HepG2 (cell line): ENCODE measurements at regions not wholly inside any gene's neighbourhood (a gene's known extent, or its start where the extent isn't known, plus 50 kb on each side); places are given as distances from the start of the nearest gene placed in this dataset.

ENCODE experiments used
- ATAC-seq: fragments of 200-7000 bp; cut with Tn5 transposase; 3 replicates; pipeline ENCODE4 v1.9.1; 2020; ENCODE audit warnings: mild to moderate bottlenecking, moderate library complexity
- BruUV-seq: library from RNA; stranded (reverse); fragments of 400-500 nt; replicated peaks from 2 replicates; lab custom pipeline; 2021; lab: Mats Ljungman, UMichigan
- CTCF ChIA-PET: fragments of 300-600 bp; formaldehyde crosslinking; extraction: SDS; loops from one replicate; lab custom pipeline; 2021; ENCODE audit warnings: low total read pairs, inconsistent platforms, low intra/inter-chr PET ratio; lab: Yijun Ruan, JAX
- POLR2A ChIA-PET: fragments of 350-600 bp; sonication (Branson Sonifier 250); formaldehyde crosslinking; loops from one replicate; lab custom pipeline; 2020; ENCODE audit warnings: antibody characterized with exemption, inconsistent platforms; lab: Yijun Ruan, JAX
- DNase-seq: peaks from one replicate; pipeline ENCODE4 v3.0.0-alpha.2; 2015; ENCODE audit warnings: low spot score
- FAIRE-seq: peaks from 3 replicates; lab custom pipeline; 2011; peaks lifted over from hg19 to GRCh38; lab: Jason Lieb, UNC
- H2AFZ ChIP-seq: one replicate; pipeline ENCODE4 v1.6.1; 2011; ENCODE audit warnings: low read length, inconsistent platforms
- H3K27ac ChIP-seq: fragments of 300-600 bp; 3 replicates; pipeline ENCODE4 v1.8.0; 2011; ENCODE audit warnings: mixed run types, mild to moderate bottlenecking, mixed read lengths, low read length, inconsistent platforms; ENCODE audit not compliant: insufficient read depth; ENCODE audit errors: extremely low read length
- H3K27me3 ChIP-seq, 2 experiments: fragments of 200-600 bp in 1 of 2; 2 replicates in 1 of 2; 3 replicates in 1 of 2; pipeline versions ENCODE4 v1.6.0 to v1.8.0; 2011; ENCODE audit warnings: low read length in 2 of 2, mild to moderate bottlenecking in 2 of 2, moderate library complexity in 2 of 2, inconsistent platforms in 1 of 2; ENCODE audit not compliant: insufficient read depth in 2 of 2, control insufficient read depth in 1 of 2
- H3K36me3 ChIP-seq, 2 experiments: fragments of 200-600 bp in 1 of 2; replicated peaks in 1 of 2; 2 replicates in 1 of 2; 3 replicates in 1 of 2; pipeline versions ENCODE4 v1.5.1 to v1.8.0; 2011; ENCODE audit warnings: low read length in 2 of 2, inconsistent platforms in 1 of 2; ENCODE audit not compliant: insufficient read depth in 2 of 2, control insufficient read depth in 1 of 2
- H3K4me1 ChIP-seq: 2 replicates; pipeline ENCODE4 v1.5.1; 2012; ENCODE audit warnings: low read length, inconsistent platforms; ENCODE audit not compliant: insufficient read depth
- H3K4me2 ChIP-seq: 2 replicates; pipeline ENCODE4 v1.6.0; 2011; ENCODE audit warnings: low read depth, low read length, inconsistent platforms
- H3K4me3 ChIP-seq, 3 experiments: fragments of 200-600 bp in 1 of 3; sonication (generic), shearing (Covaris generic) in 1 of 3; replicated peaks in 1 of 3; 2 replicates each; pipeline ENCODE4 v1.5.1; 2011 to 2016; ENCODE audit warnings: low read length in 3 of 3, inconsistent platforms in 2 of 3, low read depth in 2 of 3, mild to moderate bottlenecking in 2 of 3, control low read depth in 1 of 3, mixed read lengths in 1 of 3; ENCODE audit not compliant: insufficient read depth in 1 of 3
- H3K79me2 ChIP-seq: one replicate; pipeline ENCODE4 v1.6.1; 2011; ENCODE audit warnings: low read length, inconsistent platforms; ENCODE audit not compliant: insufficient read depth
- H3K9ac ChIP-seq: 2 replicates; pipeline ENCODE4 v1.6.0; 2011; ENCODE audit warnings: mild to moderate bottlenecking, low read depth, low read length, inconsistent platforms; ENCODE audit not compliant: insufficient read depth
- H3K9me3 ChIP-seq: 2 replicates; pipeline ENCODE4 v1.5.1; 2012; ENCODE audit warnings: mild to moderate bottlenecking, low read length
- H4K20me1 ChIP-seq: 2 replicates; pipeline ENCODE4 v1.6.0; 2011; ENCODE audit warnings: inconsistent platforms, mild to moderate bottlenecking, low read length, moderate library complexity; ENCODE audit not compliant: insufficient read depth
- ARHGAP35 ChIP-seq: sonication (generic); formaldehyde crosslinking; IDR thresholded peaks from 2 replicates; pipeline ENCODE4 v1.9.0; 2022; ENCODE audit warnings: mild to moderate bottlenecking, inconsistent platforms, moderate library complexity, missing genetic modification reagents, borderline replicate concordance
- CCDC6 ChIP-seq: sonication (generic); formaldehyde crosslinking; IDR thresholded peaks from 2 replicates; pipeline ENCODE4 v1.8.1; 2022; ENCODE audit warnings: mild to moderate bottlenecking, missing genetic modification reagents, moderate library complexity
- CHD4 ChIP-seq: fragments of 200-600 bp; sonication (generic); IDR thresholded peaks from 2 replicates; pipeline ENCODE4 v1.7.0; 2017; ENCODE audit warnings: mild to moderate bottlenecking, low read length, borderline replicate concordance
- KDM6A ChIP-seq: IDR thresholded peaks from 2 replicates; pipeline ENCODE4 v1.6.1; 2016; ENCODE audit warnings: low read depth
- KLF12 ChIP-seq: sonication (generic); formaldehyde crosslinking; IDR thresholded peaks from 2 replicates; pipeline ENCODE4 v1.4.0; 2020; ENCODE audit warnings: missing genetic modification reagents, borderline replicate concordance
- MAFG ChIP-seq: sonication (generic); formaldehyde crosslinking; IDR thresholded peaks from 2 replicates; pipeline ENCODE4 v1.5.1; 2020; ENCODE audit warnings: mild to moderate bottlenecking, missing genetic modification reagents
- MTA1 ChIP-seq: sonication (generic); formaldehyde crosslinking; IDR thresholded peaks from 2 replicates; pipeline ENCODE4 v1.4.0; 2020; ENCODE audit warnings: missing genetic modification reagents, mild to moderate bottlenecking, borderline replicate concordance
- SIN3B ChIP-seq: fragments of 150-350 bp; IDR thresholded peaks from 2 replicates; pipeline ENCODE4 v1.6.1; 2014; ENCODE audit warnings: low read length
- SRF ChIP-seq: IDR thresholded peaks from 2 replicates; pipeline ENCODE4 v1.6.1; 2011; ENCODE audit warnings: mild to moderate bottlenecking, low read depth, low read length, moderate library complexity
- TFDP1 ChIP-seq: IDR thresholded peaks from 2 replicates; pipeline ENCODE4 v1.6.1; 2016; ENCODE audit warnings: missing compliant biosample characterization, missing genetic modification reagents, borderline replicate concordance
- TRIM22 ChIP-seq: fragments of 450-650 bp; IDR thresholded peaks from 2 replicates; pipeline ENCODE4 v1.6.1; 2017
- ZFX ChIP-seq: sonication (generic); formaldehyde crosslinking; IDR thresholded peaks from 2 replicates; pipeline ENCODE4 v1.4.0; 2020; ENCODE audit warnings: mild to moderate bottlenecking, low read depth, missing genetic modification reagents, moderate library complexity
- ZNF234 ChIP-seq: sonication (generic); formaldehyde crosslinking; conservative IDR thresholded peaks from 2 replicates; pipeline ENCODE4 v1.5.1; 2020; ENCODE audit warnings: mild to moderate bottlenecking, missing genetic modification reagents
- ZNF317 ChIP-seq: sonication (generic); formaldehyde crosslinking; IDR thresholded peaks from 2 replicates; pipeline ENCODE4 v1.5.0; 2020; ENCODE audit warnings: mild to moderate bottlenecking, missing genetic modification reagents
- ZNF816 ChIP-seq: sonication (generic); formaldehyde crosslinking; IDR thresholded peaks from 2 replicates; pipeline ENCODE4 v1.8.0; 2022; ENCODE audit warnings: missing genetic modification reagents, mild to moderate bottlenecking, borderline replicate concordance
- WGBS: methylation state at CpG from one replicate; pipeline ENCODE4 v1.1.6; 2017; ENCODE audit warnings: low lambda C conversion rate; 5-methylcytosine and 5-hydroxymethylcytosine counted together
- in situ Hi-C: cut with HindIII; loops from 2 replicates; pipeline ENCODE4 v1.10.0; 2017; ENCODE audit warnings: low pct_unique_long_range_greater_than_20kb; ENCODE audit not compliant: extremely low pct_ligation_motif_present
- intact Hi-C: fragments of 100-400 bp; cut with micrococcal nuclease; formaldehyde crosslinking; loops from one replicate; pipeline ENCODE4 v1.10.0; 2022; ENCODE audit not compliant: unreplicated experiment
- TF ChIP-seq, protein P1 (sequence below): sonication (generic); formaldehyde crosslinking; IDR thresholded peaks from 2 replicates; pipeline ENCODE4 v1.5.0; 2020; ENCODE audit warnings: mild to moderate bottlenecking, missing genetic modification reagents, moderate library complexity
- TF ChIP-seq, protein P2 (sequence below): sonication (generic); formaldehyde crosslinking; IDR thresholded peaks from 2 replicates; pipeline ENCODE4 v1.5.1; 2020; ENCODE audit warnings: mild to moderate bottlenecking, missing genetic modification reagents, borderline replicate concordance

- no peaks in the 10 kb centered on the region for H3K9me3 ChIP-seq
- H3K79me2 ChIP-seq = no peaks in the 10 kb centered on the region
- H3K4me1 ChIP-seq = no peaks in the 10 kb centered on the region
- H3K4me3 ChIP-seq = no peak overlapping the region
- no TSS peak for BruUV-seq
- ATAC-seq (no peak), FAIRE-seq (no peak), DNase-seq (no peak)
- H3K9ac ChIP-seq = no peak overlapping the region
- ChIA-PET POLR2A (no interaction called here), CTCF (no interaction called here)
- WGBS = 55% methylated on average over 1 of the region's 1 CpG
- in situ Hi-C loops (no loop called here), intact Hi-C loops (no loop called here)
- no peak overlapping the region for H3K4me2 ChIP-seq
- no peak overlapping the region for H3K27ac ChIP-seq
- H3K27me3 ChIP-seq = no peaks in the 10 kb centered on the region
- H3K36me3 ChIP-seq = no peaks in the 10 kb centered on the region
- no peaks in the 10 kb centered on the region for H4K20me1 ChIP-seq
- TF ChIP-seq, protein P1, sequence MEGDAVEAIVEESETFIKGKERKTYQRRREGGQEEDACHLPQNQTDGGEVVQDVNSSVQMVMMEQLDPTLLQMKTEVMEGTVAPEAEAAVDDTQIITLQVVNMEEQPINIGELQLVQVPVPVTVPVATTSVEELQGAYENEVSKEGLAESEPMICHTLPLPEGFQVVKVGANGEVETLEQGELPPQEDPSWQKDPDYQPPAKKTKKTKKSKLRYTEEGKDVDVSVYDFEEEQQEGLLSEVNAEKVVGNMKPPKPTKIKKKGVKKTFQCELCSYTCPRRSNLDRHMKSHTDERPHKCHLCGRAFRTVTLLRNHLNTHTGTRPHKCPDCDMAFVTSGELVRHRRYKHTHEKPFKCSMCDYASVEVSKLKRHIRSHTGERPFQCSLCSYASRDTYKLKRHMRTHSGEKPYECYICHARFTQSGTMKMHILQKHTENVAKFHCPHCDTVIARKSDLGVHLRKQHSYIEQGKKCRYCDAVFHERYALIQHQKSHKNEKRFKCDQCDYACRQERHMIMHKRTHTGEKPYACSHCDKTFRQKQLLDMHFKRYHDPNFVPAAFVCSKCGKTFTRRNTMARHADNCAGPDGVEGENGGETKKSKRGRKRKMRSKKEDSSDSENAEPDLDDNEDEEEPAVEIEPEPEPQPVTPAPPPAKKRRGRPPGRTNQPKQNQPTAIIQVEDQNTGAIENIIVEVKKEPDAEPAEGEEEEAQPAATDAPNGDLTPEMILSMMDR (CRISPR knock-in tag) = no peak
- TF ChIP-seq MTA1 (CRISPR knock-in tag) = no peak
- TF ChIP-seq ARHGAP35 (CRISPR knock-in tag) = no peak
- TF ChIP-seq ZNF234 (CRISPR knock-in tag) = no peak
- TF ChIP-seq TFDP1 (CRISPR knock-in tag) = no peak
- no peak for TF ChIP-seq ZNF317
- no peak for TF ChIP-seq KLF12
- TF ChIP-seq KDM6A (CRISPR knock-in tag) = no peak
- no peak for TF ChIP-seq ZNF816 (CRISPR knock-in tag)
- TF ChIP-seq SRF = no peak
- TF ChIP-seq MAFG = no peak
- no peak for TF ChIP-seq CCDC6 (CRISPR knock-in tag)
- no peak for TF ChIP-seq TRIM22
- TF ChIP-seq CHD4 = no peak
- TF ChIP-seq SIN3B = no peak
- TF ChIP-seq ZFX = no peak
- TF ChIP-seq, protein P2, sequence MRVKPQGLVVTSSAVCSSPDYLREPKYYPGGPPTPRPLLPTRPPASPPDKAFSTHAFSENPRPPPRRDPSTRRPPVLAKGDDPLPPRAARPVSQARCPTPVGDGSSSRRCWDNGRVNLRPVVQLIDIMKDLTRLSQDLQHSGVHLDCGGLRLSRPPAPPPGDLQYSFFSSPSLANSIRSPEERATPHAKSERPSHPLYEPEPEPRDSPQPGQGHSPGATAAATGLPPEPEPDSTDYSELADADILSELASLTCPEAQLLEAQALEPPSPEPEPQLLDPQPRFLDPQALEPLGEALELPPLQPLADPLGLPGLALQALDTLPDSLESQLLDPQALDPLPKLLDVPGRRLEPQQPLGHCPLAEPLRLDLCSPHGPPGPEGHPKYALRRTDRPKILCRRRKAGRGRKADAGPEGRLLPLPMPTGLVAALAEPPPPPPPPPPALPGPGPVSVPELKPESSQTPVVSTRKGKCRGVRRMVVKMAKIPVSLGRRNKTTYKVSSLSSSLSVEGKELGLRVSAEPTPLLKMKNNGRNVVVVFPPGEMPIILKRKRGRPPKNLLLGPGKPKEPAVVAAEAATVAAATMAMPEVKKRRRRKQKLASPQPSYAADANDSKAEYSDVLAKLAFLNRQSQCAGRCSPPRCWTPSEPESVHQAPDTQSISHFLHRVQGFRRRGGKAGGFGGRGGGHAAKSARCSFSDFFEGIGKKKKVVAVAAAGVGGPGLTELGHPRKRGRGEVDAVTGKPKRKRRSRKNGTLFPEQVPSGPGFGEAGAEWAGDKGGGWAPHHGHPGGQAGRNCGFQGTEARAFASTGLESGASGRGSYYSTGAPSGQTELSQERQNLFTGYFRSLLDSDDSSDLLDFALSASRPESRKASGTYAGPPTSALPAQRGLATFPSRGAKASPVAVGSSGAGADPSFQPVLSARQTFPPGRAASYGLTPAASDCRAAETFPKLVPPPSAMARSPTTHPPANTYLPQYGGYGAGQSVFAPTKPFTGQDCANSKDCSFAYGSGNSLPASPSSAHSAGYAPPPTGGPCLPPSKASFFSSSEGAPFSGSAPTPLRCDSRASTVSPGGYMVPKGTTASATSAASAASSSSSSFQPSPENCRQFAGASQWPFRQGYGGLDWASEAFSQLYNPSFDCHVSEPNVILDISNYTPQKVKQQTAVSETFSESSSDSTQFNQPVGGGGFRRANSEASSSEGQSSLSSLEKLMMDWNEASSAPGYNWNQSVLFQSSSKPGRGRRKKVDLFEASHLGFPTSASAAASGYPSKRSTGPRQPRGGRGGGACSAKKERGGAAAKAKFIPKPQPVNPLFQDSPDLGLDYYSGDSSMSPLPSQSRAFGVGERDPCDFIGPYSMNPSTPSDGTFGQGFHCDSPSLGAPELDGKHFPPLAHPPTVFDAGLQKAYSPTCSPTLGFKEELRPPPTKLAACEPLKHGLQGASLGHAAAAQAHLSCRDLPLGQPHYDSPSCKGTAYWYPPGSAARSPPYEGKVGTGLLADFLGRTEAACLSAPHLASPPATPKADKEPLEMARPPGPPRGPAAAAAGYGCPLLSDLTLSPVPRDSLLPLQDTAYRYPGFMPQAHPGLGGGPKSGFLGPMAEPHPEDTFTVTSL (CRISPR knock-in tag) = no peak
- no peak overlapping the region for H2AFZ ChIP-seq
These were observed 490.0 kb upstream of the PIK3R1 start for GRCh38 chr5:67725604-67726003.
